ENCODE measurements at regions not wholly inside any gene's neighbourhood (a gene's known extent, or its start where the extent isn't known, plus 50 kb on each side); places are given as distances from the start of the nearest gene placed in this dataset.

- H3K36me3 Mint-ChIP-seq = peaks cover 0 to 5% of the 10 kb centered on the region in 2 donors
- no peak overlapping the region for H3K27ac Mint-ChIP-seq
- peaks cover 33 to 62% of the 10 kb centered on the region in 2 donors for H3K4me1 Mint-ChIP-seq
- H3K9me3 Mint-ChIP-seq = peaks cover 1 to 8% of the 10 kb centered on the region in 2 donors
- no peak for ATAC-seq (replicated peaks)
- no peak overlapping the region for H3K4me3 Mint-ChIP-seq
- DNase-seq = no peak
- H3K27me3 Mint-ChIP-seq = no peaks in the 10 kb centered on the region
Measured at GRCh38 chr5:68372161-68372560, 156.6 kb downstream of the PIK3R1 start.

GRCh38 chr5:68373050-68373449 lies 157.5 kb downstream of the PIK3R1 start:
- Mint-ChIP-seq H3K4me1 (peaks cover 35 to 57% of the 10 kb centered on the region in 2 donors), H3K36me3 (peaks cover 0 to 5% of the 10 kb centered on the region in 2 donors), H3K9me3 (peaks cover 1 to 8% of the 10 kb centered on the region in 2 donors), H3K4me3 (no peak overlapping the region), H3K27me3 (peaks cover 4 to 5% of the 10 kb centered on the region in 2 donors), H3K27ac (no peak overlapping the region)
- no peak for DNase-seq
- ATAC-seq (replicated peaks) = no peak

DNA sequence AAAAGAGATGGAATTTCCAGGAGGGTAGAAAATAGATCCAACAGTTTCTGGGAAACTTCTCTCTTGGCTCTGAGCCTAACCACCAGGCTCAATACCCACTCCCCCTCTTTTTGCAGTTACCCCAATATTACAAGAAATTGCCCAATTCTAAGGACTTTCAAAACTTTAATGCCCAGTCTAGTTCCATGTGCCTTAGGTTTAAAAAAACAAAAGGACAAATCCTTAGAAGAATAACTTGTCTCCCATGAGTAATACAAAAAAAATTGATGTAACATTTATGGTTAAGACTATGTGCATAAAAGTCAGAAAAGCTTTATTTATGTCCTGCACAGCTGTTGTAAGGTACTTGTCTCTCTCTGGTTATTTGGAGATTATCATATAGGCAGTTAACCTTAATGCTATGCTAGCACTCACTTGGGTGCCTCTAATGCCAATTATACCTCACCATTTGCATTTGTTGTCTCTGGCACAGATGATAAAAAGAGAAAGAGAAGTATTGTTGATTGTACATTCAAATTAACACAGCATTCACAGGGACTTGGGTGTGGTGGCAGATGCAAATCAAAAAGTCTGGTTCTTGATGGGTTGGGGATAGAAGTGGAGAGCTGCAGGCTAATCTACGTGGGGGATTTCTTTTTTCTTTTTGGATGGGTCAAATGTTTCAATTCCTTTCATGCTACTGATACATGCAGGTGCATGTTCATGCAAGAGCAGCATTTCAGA lies 159.4 kb downstream of the PIK3R1 start:
- DNase-seq = no peak
- Mint-ChIP-seq H3K27me3 (peaks cover 4 to 5% of the 10 kb centered on the region in 2 donors), H3K27ac (no peak overlapping the region), H3K9me3 (peaks cover 1 to 8% of the 10 kb centered on the region in 2 donors), H3K4me3 (no peak overlapping the region), H3K4me1 (peaks cover 31 to 50% of the 10 kb centered on the region in 2 donors), H3K36me3 (peaks cover 0 to 5% of the 10 kb centered on the region in 2 donors)
- ATAC-seq (replicated peaks) = peak; percentile 14 to 51

DNA sequence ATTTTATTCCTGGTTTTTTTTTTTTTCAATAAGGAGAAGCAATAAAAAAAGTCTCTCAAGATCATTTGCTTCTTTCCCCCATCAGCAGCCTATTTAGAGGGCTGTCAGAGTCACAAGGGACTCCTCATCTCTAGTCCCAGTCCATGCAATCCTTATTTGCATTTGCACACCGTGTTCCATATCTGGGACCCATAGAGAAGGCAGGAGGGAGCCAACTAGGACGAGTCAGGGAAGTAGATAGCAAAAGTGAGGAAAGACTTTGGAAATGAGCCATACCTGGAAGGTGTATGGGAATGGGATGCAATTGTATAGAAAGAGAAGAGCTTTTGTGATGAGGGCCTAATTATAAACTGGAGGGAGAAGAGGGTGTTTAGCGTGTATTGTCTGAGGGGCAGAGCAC lies 160.0 kb downstream of the PIK3R1 start:
- ATAC-seq (replicated peaks) (no peak), DNase-seq (no peak)
- peaks cover 32 to 50% of the 10 kb centered on the region in 2 donors for H3K4me1 Mint-ChIP-seq
- H3K9me3 Mint-ChIP-seq = peaks cover 1 to 8% of the 10 kb centered on the region in 2 donors
- H3K27ac Mint-ChIP-seq = no peak overlapping the region
- peaks cover 0 to 5% of the 10 kb centered on the region in 2 donors for H3K36me3 Mint-ChIP-seq
- H3K27me3 Mint-ChIP-seq = peaks cover 4 to 5% of the 10 kb centered on the region in 2 donors
- no peak overlapping the region for H3K4me3 Mint-ChIP-seq

GRCh38 chr5:68376935-68377334 lies 161.4 kb downstream of the PIK3R1 start:
- H3K36me3 Mint-ChIP-seq = peaks cover 0 to 5% of the 10 kb centered on the region in 2 donors
- peaks cover 1 to 8% of the 10 kb centered on the region in 2 donors for H3K9me3 Mint-ChIP-seq
- no peak overlapping the region for H3K4me3 Mint-ChIP-seq
- H3K27ac Mint-ChIP-seq = no peak overlapping the region
- peaks cover 4 to 5% of the 10 kb centered on the region in 2 donors for H3K27me3 Mint-ChIP-seq
- DNase-seq = no peak
- H3K4me1 Mint-ChIP-seq = peaks cover 37 to 46% of the 10 kb centered on the region in 2 donors
- no peak for ATAC-seq (replicated peaks)

GRCh38 chr5:68377733-68378132 lies 162.2 kb downstream of the PIK3R1 start:
- no peak overlapping the region for H3K27ac Mint-ChIP-seq
- ATAC-seq (replicated peaks) (no peak), DNase-seq (no peak)
- H3K27me3 Mint-ChIP-seq = peaks cover 4 to 5% of the 10 kb centered on the region in 2 donors
- H3K9me3 Mint-ChIP-seq = peaks cover 1 to 7% of the 10 kb centered on the region in 2 donors
- H3K4me3 Mint-ChIP-seq = no peak overlapping the region
- H3K36me3 Mint-ChIP-seq = peaks cover 0 to 5% of the 10 kb centered on the region in 2 donors
- H3K4me1 Mint-ChIP-seq = peaks cover 38 to 46% of the 10 kb centered on the region in 2 donors

DNA sequence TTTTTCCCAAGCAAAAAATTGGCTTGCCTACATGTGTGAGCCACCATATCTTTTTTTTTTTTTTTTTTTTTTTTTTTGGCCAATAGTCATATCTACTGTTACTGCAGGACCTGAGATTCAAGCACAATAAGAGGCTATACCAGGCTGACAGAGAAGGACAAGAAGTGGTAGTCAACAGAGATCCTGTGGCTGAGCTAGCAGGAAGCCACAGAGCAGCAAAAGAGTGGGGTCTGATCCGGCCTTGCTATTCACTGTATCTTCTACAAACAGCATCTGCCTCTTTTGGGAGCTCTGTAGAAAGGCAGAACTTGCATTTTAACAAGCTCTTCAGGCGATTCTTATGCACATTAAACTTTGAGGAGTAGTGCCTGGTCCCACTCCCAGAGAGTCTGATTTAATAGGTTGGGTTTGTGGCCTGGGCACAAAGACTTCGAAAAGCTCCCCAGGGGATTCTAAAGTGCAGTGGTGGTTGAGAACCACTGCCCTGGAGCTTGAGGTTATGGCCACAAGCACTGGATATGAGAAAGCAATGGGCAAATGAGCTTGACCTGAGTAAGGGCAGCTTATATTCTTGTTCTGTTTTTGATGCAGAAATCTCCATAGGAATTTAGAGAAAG lies 162.8 kb downstream of the PIK3R1 start:
- H3K4me3 Mint-ChIP-seq = no peak overlapping the region
- peak; percentile 21 for DNase-seq

DNA sequence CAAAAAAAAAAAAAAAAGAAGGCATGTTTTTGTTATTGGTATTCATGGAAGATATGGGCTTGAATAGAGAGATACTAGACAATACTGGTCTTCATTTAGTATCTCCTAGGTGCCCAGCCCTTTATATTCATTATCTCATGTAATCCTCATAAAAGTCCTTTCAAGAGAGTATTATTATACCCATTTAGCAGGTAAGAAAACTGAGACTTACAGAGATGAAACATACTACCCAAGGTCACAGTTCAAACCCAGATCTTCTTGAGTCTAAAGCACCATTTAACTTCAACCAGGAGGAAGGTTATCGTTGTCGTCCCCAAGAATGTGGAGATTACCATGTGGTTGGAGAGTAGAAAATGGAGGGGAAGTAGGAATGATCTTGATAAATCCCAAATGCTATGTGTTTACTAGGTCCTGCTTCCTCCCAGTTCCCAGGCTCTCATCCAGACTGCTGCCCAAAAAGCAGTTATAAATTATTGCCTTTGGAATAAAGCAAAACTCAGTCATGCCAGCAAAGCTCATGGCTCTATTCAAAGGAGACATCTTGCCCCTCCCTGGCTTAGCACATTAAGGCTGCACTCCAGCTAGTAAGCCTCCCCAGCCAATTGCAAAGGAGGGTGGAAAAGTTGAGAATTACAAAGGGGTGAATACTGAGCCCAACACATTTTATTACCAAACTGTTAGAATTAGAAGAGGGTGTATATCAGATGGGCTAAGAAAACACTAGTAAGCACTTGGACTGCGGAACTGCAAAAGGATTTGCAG lies 163.9 kb downstream of the PIK3R1 start:
- Mint-ChIP-seq H3K4me3 (no peak overlapping the region), H3K27me3 (peaks cover 4 to 5% of the 10 kb centered on the region in 2 donors), H3K27ac (no peak overlapping the region), H3K36me3 (no peaks in the 10 kb centered on the region), H3K4me1 (peaks cover 38 to 46% of the 10 kb centered on the region in 2 donors), H3K9me3 (no peaks in the 10 kb centered on the region)
- DNase-seq (no peak), ATAC-seq (replicated peaks) (no peak)

More for the DNA sequence above, 162.8 kb downstream of the PIK3R1 start:
- H3K27me3 Mint-ChIP-seq = peaks cover 4 to 5% of the 10 kb centered on the region in 2 donors
- peaks cover 0 to 1% of the 10 kb centered on the region in 2 donors for H3K9me3 Mint-ChIP-seq
- ATAC-seq (replicated peaks) = peak; percentile 71 to 73
- H3K27ac Mint-ChIP-seq = peak overlapping the region; percentile 44
- H3K36me3 Mint-ChIP-seq = peaks cover 0 to 1% of the 10 kb centered on the region in 2 donors
- H3K4me1 Mint-ChIP-seq = peaks cover 38 to 46% of the 10 kb centered on the region in 2 donors

- no peak for ATAC-seq (replicated peaks)
- H3K4me1 Mint-ChIP-seq = peaks cover 35 to 41% of the 10 kb centered on the region in 2 donors
- no peak overlapping the region for H3K27ac Mint-ChIP-seq
Measured at GRCh38 chr5:68380078-68380477, 164.5 kb downstream of the PIK3R1 start.

GRCh38 chr5:68381060-68381459 lies 165.5 kb downstream of the PIK3R1 start:
- Mint-ChIP-seq H3K27ac (no peak overlapping the region), H3K4me3 (no peak overlapping the region), H3K36me3 (no peaks in the 10 kb centered on the region), H3K9me3 (no peaks in the 10 kb centered on the region), H3K27me3 (peaks cover 4 to 6% of the 10 kb centered on the region in 2 donors), H3K4me1 (peaks cover 29 to 33% of the 10 kb centered on the region in 2 donors)
- ATAC-seq (replicated peaks) (peak in 1 of 2 donors; percentile 27), DNase-seq (no peak)

More at GRCh38 chr5:68380078-68380477, 164.5 kb downstream of the PIK3R1 start:
- DNase-seq = no peak
- no peaks in the 10 kb centered on the region for H3K9me3 Mint-ChIP-seq
- H3K4me3 Mint-ChIP-seq = no peak overlapping the region
- peaks cover 4 to 5% of the 10 kb centered on the region in 2 donors for H3K27me3 Mint-ChIP-seq
- no peaks in the 10 kb centered on the region for H3K36me3 Mint-ChIP-seq

- no peaks in the 10 kb centered on the region for H3K9me3 Mint-ChIP-seq
- no peak overlapping the region for H3K4me3 Mint-ChIP-seq
Measured at GRCh38 chr5:68381909-68382308, 166.4 kb downstream of the PIK3R1 start.

DNA sequence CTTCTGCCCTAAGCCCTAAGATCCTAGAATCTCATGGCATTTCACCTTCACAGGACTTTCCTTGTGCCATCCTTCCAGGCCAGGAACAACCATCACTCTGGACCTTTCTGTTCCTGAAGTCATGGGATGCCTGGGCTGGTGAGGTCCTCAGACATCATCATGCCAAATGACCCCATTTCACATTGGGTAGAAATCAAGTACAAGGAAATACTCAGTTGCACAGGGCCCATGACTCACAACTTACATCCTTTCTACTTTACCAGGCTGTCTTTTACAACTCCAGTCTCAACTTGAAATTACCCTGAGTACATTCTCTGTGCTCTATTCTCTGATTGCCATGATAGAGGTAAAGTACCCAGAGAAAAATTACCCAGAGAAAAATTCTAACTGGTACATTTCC lies 167.1 kb downstream of the PIK3R1 start:
- H3K36me3 Mint-ChIP-seq = no peaks in the 10 kb centered on the region
- no peak for ATAC-seq (replicated peaks)
- no peak overlapping the region for H3K4me3 Mint-ChIP-seq

More at GRCh38 chr5:68381909-68382308, 166.4 kb downstream of the PIK3R1 start:
- DNase-seq (no peak), ATAC-seq (replicated peaks) (peak; percentile 33 to 47)
- peaks cover 4 to 10% of the 10 kb centered on the region in 2 donors for H3K27me3 Mint-ChIP-seq
- peak overlapping the region; percentile 84 for H3K27ac Mint-ChIP-seq
- H3K4me1 Mint-ChIP-seq = peaks cover 29 to 33% of the 10 kb centered on the region in 2 donors
- H3K36me3 Mint-ChIP-seq = no peaks in the 10 kb centered on the region

GRCh38 chr5:68383888-68384310 lies 168.3 kb downstream of the PIK3R1 start:
- H3K36me3 Mint-ChIP-seq = no peaks in the 10 kb centered on the region
- no peaks in the 10 kb centered on the region for H3K9me3 Mint-ChIP-seq
- H3K27me3 Mint-ChIP-seq = peaks cover 0 to 5% of the 10 kb centered on the region in 2 donors
- H3K4me1 Mint-ChIP-seq = peaks cover 21 to 25% of the 10 kb centered on the region in 2 donors
- no peak for ATAC-seq (replicated peaks)
- no peak overlapping the region for H3K27ac Mint-ChIP-seq
- no peak overlapping the region for H3K4me3 Mint-ChIP-seq
- DNase-seq = no peak

More for the DNA sequence above, 167.1 kb downstream of the PIK3R1 start:
- Mint-ChIP-seq H3K9me3 (no peaks in the 10 kb centered on the region), H3K27me3 (peaks cover 3 to 8% of the 10 kb centered on the region in 2 donors), H3K27ac (no peak overlapping the region), H3K4me1 (peaks cover 29 to 33% of the 10 kb centered on the region in 2 donors)
- no peak for DNase-seq
